ENCODE measurements at regions not wholly inside any gene's neighbourhood (a gene's known extent, or its start where the extent isn't known, plus 50 kb on each side); places are given as distances from the start of the nearest gene placed in this dataset.
A peak's percentile ranks its signal among the peaks of the same experiment; 100 is the strongest.

- TF ChIP-seq CTCF (IDR thresholded peaks at IDR 0.05), result no peak
- WGBS, 2 donors, result 85 to 93% methylated on average over 1 of the region's 1 CpG
- Histone ChIP-seq H3K27me3 (no peaks in the 10 kb centered on the region), H3K4me3 (no peak overlapping the region), H3K27ac (no peak overlapping the region), H3K4me1 (no peaks in the 10 kb centered on the region), H3K9me3 (peaks cover 0 to 30% (median 0%) of the 10 kb centered on the region in 11 donors), H3K36me3 (no peaks in the 10 kb centered on the region)
- DNase-seq, result no peak
- no peak for ATAC-seq
- intact Hi-C loops (cut with DNase I), result no loop called here
These were observed 141.9 kb downstream of the MID1IP1 start for GRCh38 chrX:38943120-38943519.

- no peak for ATAC-seq
- intact Hi-C loops (cut with DNase I), result no loop called here
- H3K4me1 ChIP-seq, result no peaks in the 10 kb centered on the region
- no peak overlapping the region for H3K4me3 ChIP-seq
- peaks cover 0 to 32% (median 0%) of the 10 kb centered on the region in 11 donors for H3K9me3 ChIP-seq
- H3K27me3 ChIP-seq, result no peaks in the 10 kb centered on the region
- no peaks in the 10 kb centered on the region for H3K36me3 ChIP-seq
- no peak for TF ChIP-seq CTCF (IDR thresholded peaks at IDR 0.05)
- no peak overlapping the region for H3K27ac ChIP-seq
- no peak for DNase-seq
These were observed 146.8 kb downstream of the MID1IP1 start for GRCh38 chrX:38948046-38948445.

GRCh38 chrX:38954520-38954919 is 153.3 kb downstream of the MID1IP1 start:
- intact Hi-C loops (cut with DNase I), result no loop called here

GRCh38 chrX:38959736-38960135 is 158.5 kb downstream of the MID1IP1 start:
- H3K27me3 ChIP-seq, result peaks cover 0 to 5% (median 0%) of the 10 kb centered on the region in 7 donors
- peak overlapping the region in 5 of 10 donors; percentile 6 to 64 (median 27) for H3K27ac ChIP-seq
- DNase-seq (no peak), ATAC-seq (no peak)
- H3K36me3 ChIP-seq, result no peaks in the 10 kb centered on the region
- H3K4me1 ChIP-seq, result peaks cover 0 to 9% (median 0%) of the 10 kb centered on the region in 9 donors
- intact Hi-C loops (cut with DNase I), result no loop called here
- WGBS, 2 donors, result 75 to 94% methylated on average over 1 of the region's 1 CpG
- H3K9me3 ChIP-seq, result peaks cover 0 to 12% (median 0%) of the 10 kb centered on the region in 11 donors
- no peak overlapping the region for H3K4me3 ChIP-seq
- no peak for TF ChIP-seq CTCF (IDR thresholded peaks at IDR 0.05)

More at GRCh38 chrX:38954520-38954919, 153.3 kb downstream of the MID1IP1 start:
- Histone ChIP-seq H3K9me3 (no peaks in the 10 kb centered on the region), H3K4me1 (peaks cover 0 to under 1% (median 0%) of the 10 kb centered on the region in 9 donors), H3K36me3 (no peaks in the 10 kb centered on the region), H3K27me3 (no peaks in the 10 kb centered on the region), H3K27ac (no peak overlapping the region), H3K4me3 (no peak overlapping the region)
- no peak for TF ChIP-seq CTCF (IDR thresholded peaks at IDR 0.05)
- WGBS, 2 donors, result 94 to 96% methylated on average over 2 of the region's 2 CpGs
- ATAC-seq, result no peak
- DNase-seq, result no peak

Data from heart right ventricle (tissue), 16 donors.